ENCODE measurements at regions not wholly inside any gene's neighbourhood (a gene's known extent, or its start where the extent isn't known, plus 50 kb on each side); places are given as distances from the start of the nearest gene placed in this dataset.

DNA sequence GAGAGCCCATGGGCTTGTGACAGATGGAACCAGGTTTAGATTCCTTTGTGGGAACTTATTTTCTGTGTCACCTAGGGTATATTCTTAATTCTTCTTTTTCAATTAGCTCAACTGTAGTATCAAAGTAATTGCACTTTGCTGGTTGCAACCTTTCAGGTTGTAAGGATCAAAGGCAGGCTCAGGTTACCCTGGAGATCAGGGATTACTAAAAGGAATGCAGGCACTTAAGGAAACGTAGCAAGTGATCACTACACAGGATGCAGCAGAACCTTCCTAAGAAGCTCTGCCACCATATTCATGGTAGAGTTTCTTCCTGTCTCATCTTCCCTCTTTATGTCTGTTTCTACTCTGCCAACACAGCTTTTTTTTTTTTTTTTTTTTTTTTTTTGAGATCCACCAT is 133.2 kb upstream of the JAG1 start:
- H3K14ac ChIP-seq (replicated peaks; ENCODE audit: low read depth, low read length) = no peak overlapping the region

More for the DNA sequence above, 133.2 kb upstream of the JAG1 start:
- H3K18ac ChIP-seq (ENCODE audit: low read depth, low read length) = no peak overlapping the region
- ChIA-PET CTCF (interaction anchor here (1.1 kb wide), 1 partner anchor 10 kb away, joined by 3 read pairs; no protein-coding TSS in a partner anchor), POLR2A (ENCODE audit: unreplicated experiment) (no interaction called here)
- no peak overlapping the region for H4K8ac ChIP-seq (ENCODE audit: low read depth in 2 of 2, low read length in 2 of 2)
- H2AFZ ChIP-seq (replicated peaks; ENCODE audit: low read length, poor library complexity) = no peak overlapping the region
- H4K20me1 ChIP-seq (ENCODE audit: insufficient read depth, low read length) = no peaks in the 10 kb centered on the region
- no CpG with 5 or more reads among the region's 1 CpG for WGBS, 2 experiments (ENCODE audit: extremely low coverage in 2 of 2, insufficient read length in 1 of 2)
- no peak overlapping the region for H2BK20ac ChIP-seq (ENCODE audit: low read depth, low read length)
- no peak overlapping the region for H4K5ac ChIP-seq (ENCODE audit: low read depth, low read length)
- H3K27me3 ChIP-seq (ENCODE audit: control insufficient read depth, insufficient read depth, low read length) = peaks cover 4% of the 10 kb centered on the region
- TF ChIP-seq POLR2A (IDR thresholded peaks at IDR 0.05; ENCODE audit: low read depth, low read length) (no peak), MXI1 (IDR thresholded peaks at IDR 0.05; ENCODE audit: borderline replicate concordance, low read depth, low read length) (no peak), CHD1 (IDR thresholded peaks at IDR 0.05; ENCODE audit: low read depth, low read length) (no peak), MAZ (IDR thresholded peaks at IDR 0.05; ENCODE audit: borderline replicate concordance, low read depth, low read length) (no peak), MAFK (IDR thresholded peaks at IDR 0.05; ENCODE audit: low read depth, low read length) (no peak), RCOR1 (IDR thresholded peaks at IDR 0.05; ENCODE audit: insufficient replicate concordance, low read length) (no peak), RAD21 (IDR thresholded peaks at IDR 0.05; ENCODE audit: low read length) (no peak), CEBPB (IDR thresholded peaks at IDR 0.05; ENCODE audit: low read depth, low read length) (no peak), ELK1 (IDR thresholded peaks at IDR 0.05; ENCODE audit: borderline replicate concordance, low read depth, low read length) (no peak), RFX5 (IDR thresholded peaks at IDR 0.05; ENCODE audit: low read depth, low read length) (no peak), BHLHE40 (IDR thresholded peaks at IDR 0.05; ENCODE audit: low read depth, low read length) (no peak), NFE2L2 (IDR thresholded peaks at IDR 0.05; ENCODE audit: low read depth, low read length) (no peak)
- TF ChIP-seq, protein P1, sequence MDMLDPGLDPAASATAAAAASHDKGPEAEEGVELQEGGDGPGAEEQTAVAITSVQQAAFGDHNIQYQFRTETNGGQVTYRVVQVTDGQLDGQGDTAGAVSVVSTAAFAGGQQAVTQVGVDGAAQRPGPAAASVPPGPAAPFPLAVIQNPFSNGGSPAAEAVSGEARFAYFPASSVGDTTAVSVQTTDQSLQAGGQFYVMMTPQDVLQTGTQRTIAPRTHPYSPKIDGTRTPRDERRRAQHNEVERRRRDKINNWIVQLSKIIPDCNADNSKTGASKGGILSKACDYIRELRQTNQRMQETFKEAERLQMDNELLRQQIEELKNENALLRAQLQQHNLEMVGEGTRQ (IDR thresholded peaks at IDR 0.05; ENCODE audit: low read depth, low read length) = no peak
- no peak overlapping the region for H3K4ac ChIP-seq (ENCODE audit: low read depth, low read length)
- peaks cover under 1% of the 10 kb centered on the region; the same call in 1 of the 2 replicates for H3K9me1 ChIP-seq (ENCODE audit: insufficient read depth, low read length)
- dilution Hi-C loops (cut with HindIII; ENCODE audit: low sequenced_read_pairs, unreplicated experiment) (no loop called here), in situ Hi-C loops (cut with MboI; ENCODE audit: low sequenced_read_pairs) (no loop called here), intact Hi-C loops (cut with micrococcal nuclease) (no loop called here)
- DNase-seq (no peak), ATAC-seq (ENCODE audit: low read depth) (no peak)
- H3K9ac ChIP-seq (ENCODE audit: low read depth, low read length) = no peak overlapping the region
- no peak overlapping the region for H2AK9ac ChIP-seq (replicated peaks; ENCODE audit: low read depth, low read length, poor library complexity)
- no TSS peak for BruUV-seq (replicated peaks)
- H2BK15ac ChIP-seq (ENCODE audit: low read depth, low read length) = no peak overlapping the region
- no peak overlapping the region for H2AK5ac ChIP-seq (ENCODE audit: low read depth, low read length)
- no peaks in the 10 kb centered on the region for H3K79me1 ChIP-seq (ENCODE audit: low read depth in 1 of 2, low read length in 2 of 2)
- no peaks in the 10 kb centered on the region for H3K9me3 ChIP-seq (ENCODE audit: control insufficient read depth, insufficient read depth, low read length)
- no peak overlapping the region for H3K27ac ChIP-seq (ENCODE audit: insufficient read depth, low read length)
- H4K91ac ChIP-seq (ENCODE audit: insufficient read depth, low read depth, low read length) = no peak overlapping the region
- H2BK5ac ChIP-seq (ENCODE audit: low read depth, low read length, poor library complexity, severe bottlenecking) = no peak overlapping the region
- H3K56ac ChIP-seq (ENCODE audit: extremely low read depth, insufficient read depth, low read length) = no peak overlapping the region
- H2BK120ac ChIP-seq (ENCODE audit: low read depth, low read length) = no peak overlapping the region
- H3K4me1 ChIP-seq (ENCODE audit: control insufficient read depth, insufficient read depth, low read length) = no peaks in the 10 kb centered on the region
- H3K36me3 ChIP-seq (ENCODE audit: control insufficient read depth, insufficient read depth, low read length) = no peaks in the 10 kb centered on the region
- H3K4me2 ChIP-seq (ENCODE audit: low read depth, low read length) = no peak overlapping the region
- no peak overlapping the region for H3K4me3 ChIP-seq (ENCODE audit: insufficient read depth, low read depth, low read length)
- no peak overlapping the region for H3K23ac ChIP-seq (ENCODE audit: low read depth, low read length)
